ENCODE measurements at regions not wholly inside any gene's neighbourhood (a gene's known extent, or its start where the extent isn't known, plus 50 kb on each side); places are given as distances from the start of the nearest gene placed in this dataset.

DNA sequence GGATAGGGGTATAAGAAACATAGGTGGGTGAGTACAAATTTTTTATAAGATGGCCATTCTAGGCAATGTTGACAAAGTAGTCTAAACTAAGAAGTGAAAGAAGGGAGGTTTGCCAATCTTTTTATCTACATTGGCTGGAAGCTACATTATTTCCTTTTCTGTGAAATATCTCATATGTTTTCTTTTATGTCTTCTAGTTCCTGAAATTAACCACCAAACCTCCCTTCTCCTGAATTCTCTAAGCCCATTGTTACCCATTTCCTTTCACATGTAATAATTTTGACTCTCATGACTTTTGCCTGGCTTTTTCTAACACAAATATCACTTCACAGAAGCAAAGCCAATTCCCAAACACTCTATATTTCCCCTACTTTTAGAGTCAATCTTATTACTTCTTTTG lies 496.2 kb upstream of the JAG1 start (continued):
- TF ChIP-seq RBBP5 (IDR thresholded peaks at IDR 0.05; ENCODE audit: borderline replicate concordance, low read depth, low read length): no peak

GRCh38 chr20:11170565-11170964 lies 496.8 kb upstream of the JAG1 start:
- H3K79me1 ChIP-seq (ENCODE audit: low read depth, low read length): no peaks in the 10 kb centered on the region
- no peak overlapping the region for H3K18ac ChIP-seq (ENCODE audit: extremely low read depth, low read length)
- no peaks in the 10 kb centered on the region for H3K23me2 ChIP-seq (ENCODE audit: low read depth, low read length)
- no peak overlapping the region for H2BK12ac ChIP-seq (ENCODE audit: low read depth, low read length)
- CTCF ChIA-PET (ENCODE audit: partially characterized antibody): no interaction called here
- no peak overlapping the region for H3K4me2 ChIP-seq (ENCODE audit: insufficient read depth in 1 of 2, low read depth in 2 of 2, low read length in 2 of 2)
- TF ChIP-seq FOSL1 (IDR thresholded peaks at IDR 0.05; ENCODE audit: insufficient read depth, low read depth, low read length): no peak
- no peak for TF ChIP-seq SP2 (IDR thresholded peaks at IDR 0.05; ENCODE audit: low read length)
- no peak for TF ChIP-seq SRF (IDR thresholded peaks at IDR 0.05; ENCODE audit: low read depth, low read length)
- no peak for TF ChIP-seq CHD1 (IDR thresholded peaks at IDR 0.05; ENCODE audit: low read depth, low read length)
- TF ChIP-seq BACH1 (IDR thresholded peaks at IDR 0.05; ENCODE audit: low read length): no peak
- no peak for TF ChIP-seq POLR2AphosphoS5 (IDR thresholded peaks at IDR 0.05; ENCODE audit: low read depth, low read length)
- no peak for TF ChIP-seq MAX (IDR thresholded peaks at IDR 0.05)
- no peak for TF ChIP-seq EGR1 (IDR thresholded peaks at IDR 0.05; ENCODE audit: borderline replicate concordance, low read depth, low read length)
- TF ChIP-seq ZNF274 (IDR thresholded peaks at IDR 0.05; ENCODE audit: borderline replicate concordance, extremely low read depth, low read length): no peak
- H3K4me1 ChIP-seq (replicated peaks in 1 of 4; ENCODE audit: control insufficient read depth in 3 of 4, insufficient read depth in 4 of 4, low read length in 3 of 4): no peaks in the 10 kb centered on the region
- H4K8ac ChIP-seq (ENCODE audit: extremely low read depth, insufficient read depth, low read length): no peak overlapping the region
- H2BK5ac ChIP-seq (ENCODE audit: low read depth, low read length): no peak overlapping the region
- H3K14ac ChIP-seq (ENCODE audit: insufficient read length): no peak overlapping the region
- H4K91ac ChIP-seq (replicated peaks; ENCODE audit: insufficient read length, low read length): no peak overlapping the region
- H2BK15ac ChIP-seq (ENCODE audit: low read length): no peak overlapping the region
- no peaks in the 10 kb centered on the region for H3K79me2 ChIP-seq (ENCODE audit: control insufficient read depth in 1 of 2, insufficient read depth in 2 of 2, low read length in 2 of 2)
- DNase-seq (ENCODE audit: low read depth in 1 of 2, low spot score in 2 of 2) (no peak), FAIRE-seq (no peak)
- no peaks in the 10 kb centered on the region for H3K9me3 ChIP-seq (ENCODE audit: insufficient read depth in 2 of 2, low read depth in 1 of 2, low read length in 1 of 2)
- no peaks in the 10 kb centered on the region for H3K27me3 ChIP-seq (replicated peaks in 1 of 4; ENCODE audit: control insufficient read depth in 3 of 4, extremely low read depth in 1 of 4, insufficient read depth in 3 of 4, low read length in 3 of 4)
- H2AK5ac ChIP-seq (ENCODE audit: low read depth, low read length): no peak overlapping the region
- H3K23ac ChIP-seq (ENCODE audit: insufficient read length): no peak overlapping the region
- no peak overlapping the region for H3K9ac ChIP-seq (replicated peaks in 1 of 4; ENCODE audit: extremely low read depth in 1 of 4, low read depth in 3 of 4, low read length in 3 of 4)
- no peak overlapping the region for H2BK20ac ChIP-seq (ENCODE audit: low read length)
- no peak overlapping the region for H2BK120ac ChIP-seq (replicated peaks; ENCODE audit: low read depth, low read length)
- no peak overlapping the region for H3K4ac ChIP-seq (replicated peaks; ENCODE audit: insufficient read length, low read depth, low read length)
- POLR2A ChIA-PET (ENCODE audit: partially characterized antibody): no interaction called here
- no peak overlapping the region for H3K4me3 ChIP-seq (ENCODE audit: extremely low read depth in 1 of 4, insufficient read depth in 2 of 4, low read depth in 3 of 4, low read length in 4 of 4)
- no peak overlapping the region for H3K27ac ChIP-seq (ENCODE audit: low read depth, low read length)
- no peak overlapping the region for H3K56ac ChIP-seq (replicated peaks; ENCODE audit: insufficient read length, low read depth, low read length)
- H4K20me1 ChIP-seq (replicated peaks in 1 of 2; ENCODE audit: control insufficient read depth in 1 of 2, insufficient read depth in 2 of 2, low read length in 2 of 2): no peaks in the 10 kb centered on the region
- no peak overlapping the region for H4K5ac ChIP-seq (ENCODE audit: insufficient read length, low read depth, low read length)
- 89% methylated on average over 2 of the region's 2 CpGs; no CpG with 5 or more reads in 1 of the 2 experiments for WGBS, 2 experiments (ENCODE audit: extremely low coverage in 1 of 2, insufficient coverage in 1 of 2, insufficient read length in 1 of 2, insufficient replicate concordance in 2 of 2, low coverage in 1 of 2, low lambda C conversion rate in 2 of 2, missing lambda C conversion rate in 1 of 2)
- no peak overlapping the region for H2AFZ ChIP-seq (ENCODE audit: low read length)
- no peaks in the 10 kb centered on the region for H3K36me3 ChIP-seq (ENCODE audit: control insufficient read depth in 2 of 4, insufficient read depth in 4 of 4, low read length in 3 of 4)

Measured in H1 (cell line).